Breast epithelium (tissue), 3 donors: ENCODE measurements at regions not wholly inside any gene's neighbourhood (a gene's known extent, or its start where the extent isn't known, plus 50 kb on each side); places are given as distances from the start of the nearest gene placed in this dataset.

Source experiments
- CTCF ChIP-seq, 3 donors: fragments of 450-650 bp; IDR thresholded peaks; one replicate each; pipeline ENCODE4 v1.5.1; 2016 to 2017; ENCODE audit warnings: antibody characterized with exemption in 3 of 3, mild to moderate bottlenecking in 3 of 3, moderate library complexity in 3 of 3
- POLR2A ChIP-seq: fragments of 450-650 bp; IDR thresholded peaks from one replicate; pipeline ENCODE4 v1.6.1; 2016; ENCODE audit warnings: antibody characterized with exemption, mild to moderate bottlenecking, moderate library complexity
- POLR2AphosphoS5 ChIP-seq, 3 donors: sonication (generic); formaldehyde crosslinking; IDR thresholded peaks; one replicate each; pipeline ENCODE4 v1.6.1; 2017; ENCODE audit warnings: antibody characterized with exemption in 3 of 3

GRCh38 chr3:107188262-107188661, 189.0 kb upstream of the CCDC54 start:
- TF ChIP-seq POLR2A: no peak
- no peak for TF ChIP-seq POLR2AphosphoS5 (IDR thresholded peaks at IDR 0.05)
- TF ChIP-seq CTCF (IDR thresholded peaks at IDR 0.05): no peak
